A673 (cell line): ENCODE measurements at regions not wholly inside any gene's neighbourhood (a gene's known extent, or its start where the extent isn't known, plus 50 kb on each side); places are given as distances from the start of the nearest gene placed in this dataset.

Source experiments
- BruUV-seq: library from RNA; stranded (reverse); fragments of 400-500 nt; replicated peaks from 2 replicates; lab custom pipeline; 2021; lab: Mats Ljungman, UMichigan
- CTCF ChIA-PET: fragments of 300-600 bp; sonication (Branson Sonifier 250); formaldehyde crosslinking; loops from one replicate; lab custom pipeline; 2022; ENCODE audit warnings: antibody characterized with exemption; lab: Charles Lee
- POLR2A ChIA-PET: fragments of 300-600 bp; sonication (Branson Sonifier 250); formaldehyde crosslinking; loops from one replicate; lab custom pipeline; 2022; ENCODE audit warnings: antibody characterized with exemption; ENCODE audit not compliant: low non-redundant PET; lab: Charles Lee
- DNase-seq: peaks from one replicate; pipeline ENCODE4 v3.0.0-alpha.2; 2015; ENCODE audit warnings: low spot score
- H3K27ac ChIP-seq: fragments of 200-600 bp; sonication (generic); 2 replicates; pipeline ENCODE4 v1.5.1; 2016; ENCODE audit warnings: mixed run types, low read depth, mild to moderate bottlenecking, mixed read lengths, antibody characterized with exemption, low read length; ENCODE audit not compliant: poor library complexity, severe bottlenecking
- H3K27me3 ChIP-seq: fragments of 200-600 bp; sonication (generic); replicated peaks from 2 replicates; pipeline ENCODE4 v1.6.1; 2017; ENCODE audit warnings: mixed run types, low read depth, mild to moderate bottlenecking, mixed read lengths, antibody characterized with exemption, low read length; ENCODE audit not compliant: insufficient read depth, poor library complexity
- H3K36me3 ChIP-seq: fragments of 200-600 bp; sonication (generic); 2 replicates; pipeline ENCODE4 v1.6.1; 2016; ENCODE audit warnings: mixed run types, mild to moderate bottlenecking, mixed read lengths, antibody characterized with exemption, low read length; ENCODE audit not compliant: insufficient read depth, poor library complexity, severe bottlenecking
- H3K4me1 ChIP-seq: fragments of 200-600 bp; sonication (generic); 2 replicates; pipeline ENCODE4 v1.6.1; 2017; ENCODE audit warnings: mixed run types, mild to moderate bottlenecking, mixed read lengths, antibody characterized with exemption, low read length; ENCODE audit not compliant: insufficient read depth, poor library complexity, severe bottlenecking
- H3K4me3 ChIP-seq: fragments of 200-600 bp; sonication (generic); 2 replicates; pipeline ENCODE4 v1.5.1; 2016; ENCODE audit warnings: low read depth, mixed run types, mild to moderate bottlenecking, mixed read lengths, low read length; ENCODE audit not compliant: poor library complexity, severe bottlenecking
- H3K9me3 ChIP-seq: fragments of 200-600 bp; sonication (generic); 2 replicates; pipeline ENCODE4 v1.6.1; 2016; ENCODE audit warnings: mixed run types, low read depth, mild to moderate bottlenecking, mixed read lengths, antibody characterized with exemption, low read length; ENCODE audit not compliant: poor library complexity, severe bottlenecking
- EZH2 ChIP-seq: fragments of 200-600 bp; sonication (generic); IDR thresholded peaks from 2 replicates; pipeline ENCODE4 v1.6.1; 2017; ENCODE audit warnings: borderline replicate concordance, low read depth, mild to moderate bottlenecking, mixed read lengths, antibody characterized with exemption, low read length; ENCODE audit not compliant: poor library complexity, severe bottlenecking
- intact Hi-C: fragments of 100-400 bp; cut with micrococcal nuclease; formaldehyde crosslinking; loops from one replicate; pipeline ENCODE4 v1.10.0; 2022; ENCODE audit not compliant: unreplicated experiment
- TF ChIP-seq, protein P1 (sequence below): fragments of 300-800, 200-600 bp; sonication (generic); conservative IDR thresholded peaks from 2 replicates; pipeline ENCODE4 v1.5.1; 2017; ENCODE audit warnings: low read depth, mild to moderate bottlenecking, antibody characterized with exemption, low read length, moderate library complexity, mixed read lengths

DNA sequence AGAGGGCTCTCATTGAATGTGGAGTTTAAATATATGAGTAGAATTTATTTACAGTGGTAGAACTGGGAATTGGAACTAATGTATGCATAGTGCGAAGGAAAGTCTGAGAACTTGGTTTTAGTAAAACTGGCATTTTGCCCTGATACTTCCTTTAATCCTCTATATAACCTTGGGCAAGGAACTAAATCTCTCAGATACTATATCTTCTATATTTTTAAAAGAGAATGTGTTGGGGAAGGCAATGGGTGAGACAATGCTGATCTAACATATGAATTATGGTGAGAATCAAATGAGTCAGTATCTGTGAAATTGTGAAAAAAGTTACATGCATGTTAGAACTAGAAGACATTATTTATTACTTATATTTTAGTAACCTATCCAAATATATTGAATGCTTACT is 2109.4 kb upstream of the PIK3C3 start:
- Histone ChIP-seq H3K4me3 (no peak overlapping the region), H3K9me3 (no peaks in the 10 kb centered on the region), H3K36me3 (no peaks in the 10 kb centered on the region), H3K27ac (no peak overlapping the region), H3K27me3 (no peaks in the 10 kb centered on the region), H3K4me1 (peaks cover 36% of the 10 kb centered on the region)
- peak; percentile 35 for DNase-seq
- no TSS peak for BruUV-seq
- POLR2A ChIA-PET: no interaction called here
- TF ChIP-seq, protein P1, sequence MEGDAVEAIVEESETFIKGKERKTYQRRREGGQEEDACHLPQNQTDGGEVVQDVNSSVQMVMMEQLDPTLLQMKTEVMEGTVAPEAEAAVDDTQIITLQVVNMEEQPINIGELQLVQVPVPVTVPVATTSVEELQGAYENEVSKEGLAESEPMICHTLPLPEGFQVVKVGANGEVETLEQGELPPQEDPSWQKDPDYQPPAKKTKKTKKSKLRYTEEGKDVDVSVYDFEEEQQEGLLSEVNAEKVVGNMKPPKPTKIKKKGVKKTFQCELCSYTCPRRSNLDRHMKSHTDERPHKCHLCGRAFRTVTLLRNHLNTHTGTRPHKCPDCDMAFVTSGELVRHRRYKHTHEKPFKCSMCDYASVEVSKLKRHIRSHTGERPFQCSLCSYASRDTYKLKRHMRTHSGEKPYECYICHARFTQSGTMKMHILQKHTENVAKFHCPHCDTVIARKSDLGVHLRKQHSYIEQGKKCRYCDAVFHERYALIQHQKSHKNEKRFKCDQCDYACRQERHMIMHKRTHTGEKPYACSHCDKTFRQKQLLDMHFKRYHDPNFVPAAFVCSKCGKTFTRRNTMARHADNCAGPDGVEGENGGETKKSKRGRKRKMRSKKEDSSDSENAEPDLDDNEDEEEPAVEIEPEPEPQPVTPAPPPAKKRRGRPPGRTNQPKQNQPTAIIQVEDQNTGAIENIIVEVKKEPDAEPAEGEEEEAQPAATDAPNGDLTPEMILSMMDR: no peak
- TF ChIP-seq EZH2: no peak
- intact Hi-C loops: loop anchor here (10.0 kb wide), 3 partner anchors 201 to 309 kb away; no protein-coding TSS in a partner anchor
- CTCF ChIA-PET: no interaction called here

DNA sequence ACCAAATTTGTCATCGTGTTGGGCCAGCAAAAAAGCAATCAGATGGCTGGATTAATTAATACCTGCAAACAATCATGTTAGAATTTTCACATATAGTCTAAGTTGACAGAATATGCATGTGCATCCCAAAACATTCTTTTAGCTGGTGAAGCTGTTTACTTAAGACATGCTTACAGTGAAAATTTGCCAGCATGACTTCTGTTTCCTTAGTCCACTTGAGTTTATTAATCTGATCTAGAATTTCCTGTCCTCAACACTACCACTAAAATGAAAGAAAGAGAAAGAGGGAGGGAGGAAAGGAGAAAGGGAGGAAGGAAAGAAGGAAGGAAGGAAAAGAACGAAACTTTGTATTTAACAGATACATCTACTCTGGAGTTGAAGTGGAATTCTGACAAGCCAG is 2109.9 kb upstream of the PIK3C3 start:
- intact Hi-C loops: loop anchor here (10.0 kb wide), 3 partner anchors 200 to 310 kb away; no protein-coding TSS in a partner anchor
- ChIA-PET POLR2A (no interaction called here), CTCF (no interaction called here)

DNA sequence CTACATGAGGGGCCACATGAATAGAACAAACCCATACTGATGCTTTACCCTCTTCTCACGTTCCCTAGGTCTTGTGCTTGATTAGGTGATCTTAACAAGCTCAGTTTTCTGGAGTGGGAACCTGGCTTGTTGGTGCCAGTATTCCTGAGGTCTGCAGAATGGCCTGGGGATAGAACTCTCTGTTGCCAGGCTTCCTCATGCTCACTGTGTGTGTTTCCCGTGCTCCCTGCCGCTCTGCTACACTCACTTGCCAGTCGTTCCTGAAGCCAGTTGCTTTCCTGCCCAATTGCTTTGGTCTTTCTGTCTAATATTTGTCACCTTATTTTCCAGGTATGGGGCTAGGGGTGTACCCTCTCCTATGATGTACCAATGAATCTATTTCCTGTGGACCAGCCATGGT is 2111.5 kb upstream of the PIK3C3 start:
- H3K27ac ChIP-seq: no peak overlapping the region
- TF ChIP-seq, protein P1: no peak
- no peak for TF ChIP-seq EZH2
- POLR2A ChIA-PET: no interaction called here
- H3K36me3 ChIP-seq: no peaks in the 10 kb centered on the region
- H3K27me3 ChIP-seq: no peaks in the 10 kb centered on the region
- no peak overlapping the region for H3K4me3 ChIP-seq
- DNase-seq: no peak
- no peaks in the 10 kb centered on the region for H3K9me3 ChIP-seq
- H3K4me1 ChIP-seq: peaks cover 36% of the 10 kb centered on the region
- intact Hi-C loops: loop anchor here (10.0 kb wide), 3 partner anchors 199 to 311 kb away; no protein-coding TSS in a partner anchor
- BruUV-seq: no TSS peak
- CTCF ChIA-PET: no interaction called here

More for the DNA sequence above, 2109.9 kb upstream of the PIK3C3 start:
- Histone ChIP-seq H3K4me1 (peaks cover 36% of the 10 kb centered on the region), H3K27ac (no peak overlapping the region), H3K36me3 (no peaks in the 10 kb centered on the region), H3K27me3 (no peaks in the 10 kb centered on the region), H3K4me3 (no peak overlapping the region), H3K9me3 (no peaks in the 10 kb centered on the region)
- peak; percentile 35 for DNase-seq
- no peak for TF ChIP-seq EZH2
- TF ChIP-seq, protein P1: no peak
- BruUV-seq: no TSS peak
